H9 (cell line): ENCODE measurements at regions not wholly inside any gene's neighbourhood (a gene's known extent, or its start where the extent isn't known, plus 50 kb on each side); places are given as distances from the start of the nearest gene placed in this dataset.

Experiments
- DNase-seq: peaks from one replicate; pipeline ENCODE4 v3.0.0-alpha.2; 2017
- H2AFZ ChIP-seq: one replicate; pipeline ENCODE4 v1.6.1; 2013; ENCODE audit warnings: mild to moderate bottlenecking, low read length, control low read depth, moderate library complexity
- H2AK5ac ChIP-seq: 2 replicates; pipeline ENCODE4 v1.6.1; 2013; ENCODE audit warnings: low read length, control low read depth, mixed read lengths; ENCODE audit not compliant: insufficient read length
- H2BK120ac ChIP-seq: one replicate; pipeline ENCODE4 v1.6.1; 2013; ENCODE audit warnings: low read depth, mild to moderate bottlenecking, low read length, control low read depth, inconsistent platforms; ENCODE audit not compliant: poor library complexity, severe bottlenecking
- H2BK12ac ChIP-seq: 2 replicates; pipeline ENCODE4 v1.6.1; 2013; ENCODE audit warnings: low read length, control low read depth, mixed read lengths, low read depth; ENCODE audit not compliant: insufficient read length
- H2BK15ac ChIP-seq: 2 replicates; pipeline ENCODE4 v1.6.1; 2013; ENCODE audit warnings: low read depth, low read length, control low read depth
- H2BK20ac ChIP-seq: one replicate; pipeline ENCODE4 v1.6.1; 2013; ENCODE audit warnings: low read depth, mild to moderate bottlenecking, low read length, control low read depth, inconsistent platforms; ENCODE audit not compliant: poor library complexity, severe bottlenecking
- H2BK5ac ChIP-seq: 2 replicates; pipeline ENCODE4 v1.6.1; 2013; ENCODE audit warnings: low read length, control low read depth, mixed read lengths; ENCODE audit not compliant: insufficient read length
- H3K14ac ChIP-seq: 2 replicates; pipeline ENCODE4 v1.6.1; 2013; ENCODE audit warnings: low read length, control low read depth; ENCODE audit not compliant: insufficient read depth
- H3K18ac ChIP-seq: 2 replicates; pipeline ENCODE4 v1.6.1; 2013; ENCODE audit warnings: low read depth, mild to moderate bottlenecking, mixed read lengths, low read length, control low read depth; ENCODE audit not compliant: insufficient read length
- H3K23ac ChIP-seq: 2 replicates; pipeline ENCODE4 v1.6.1; 2013; ENCODE audit warnings: low read length, control low read depth, mixed read lengths, low read depth; ENCODE audit not compliant: insufficient read length
- H3K23me2 ChIP-seq: 2 replicates; pipeline ENCODE4 v1.6.1; 2013; ENCODE audit warnings: low read depth, mild to moderate bottlenecking, mixed read lengths, low read length, control low read depth; ENCODE audit not compliant: insufficient read length, poor library complexity, severe bottlenecking
- H3K27ac ChIP-seq: 2 replicates; pipeline ENCODE4 v1.5.1; 2013; ENCODE audit warnings: low read length, control low read depth, mixed read lengths, low read depth; ENCODE audit not compliant: insufficient read length
- H3K27me3 ChIP-seq: 2 replicates; pipeline ENCODE4 v1.6.1; 2013; ENCODE audit warnings: low read length, control low read depth, inconsistent platforms; ENCODE audit not compliant: insufficient read depth
- H3K4ac ChIP-seq: 2 replicates; pipeline ENCODE4 v1.6.1; 2013; ENCODE audit warnings: low read depth, mild to moderate bottlenecking, control low read depth, inconsistent platforms, low read length, moderate library complexity
- H3K4me1 ChIP-seq: 2 replicates; pipeline ENCODE4 v1.6.1; 2013; ENCODE audit warnings: low read length, control low read depth, inconsistent platforms; ENCODE audit not compliant: insufficient read depth
- H3K4me2 ChIP-seq: 2 replicates; pipeline ENCODE4 v1.6.1; 2013; ENCODE audit warnings: low read length, control low read depth, mixed read lengths; ENCODE audit not compliant: insufficient read length, insufficient read depth
- H3K56ac ChIP-seq: 2 replicates; pipeline ENCODE4 v1.6.1; 2013; ENCODE audit warnings: low read depth, mild to moderate bottlenecking, mixed read lengths, low read length, control low read depth; ENCODE audit not compliant: insufficient read length
- H3K79me1 ChIP-seq: 2 replicates; pipeline ENCODE4 v1.6.1; 2013; ENCODE audit warnings: low read depth, mild to moderate bottlenecking, moderate library complexity, low read length, control low read depth, inconsistent platforms; ENCODE audit not compliant: insufficient read depth, poor library complexity, severe bottlenecking
- H3K79me2 ChIP-seq: 2 replicates; pipeline ENCODE4 v1.6.1; 2013; ENCODE audit warnings: low read length, control low read depth, inconsistent platforms; ENCODE audit not compliant: insufficient read depth
- H3K9ac ChIP-seq: 2 replicates; pipeline ENCODE4 v1.6.1; 2013; ENCODE audit warnings: low read length, control low read depth, mixed read lengths; ENCODE audit not compliant: insufficient read length; ENCODE audit errors: extremely low read depth
- H3K9me3 ChIP-seq: one replicate; pipeline ENCODE4 v1.6.1; 2013; ENCODE audit warnings: low read depth, low read length, inconsistent platforms; ENCODE audit not compliant: control insufficient read depth
- H3T11ph ChIP-seq: one replicate; pipeline ENCODE4 v1.6.1; 2013; ENCODE audit warnings: mild to moderate bottlenecking, low read length, control low read depth, inconsistent platforms
- H4K20me1 ChIP-seq: one replicate; pipeline ENCODE4 v1.6.1; 2013; ENCODE audit not compliant: control insufficient read depth, insufficient read length, insufficient read depth
- H4K5ac ChIP-seq: 2 replicates; pipeline ENCODE4 v1.6.1; 2013; ENCODE audit warnings: low read depth, mild to moderate bottlenecking, mixed read lengths, low read length, control low read depth; ENCODE audit not compliant: insufficient read length
- H4K8ac ChIP-seq: replicated peaks from 2 replicates; pipeline ENCODE4 v1.6.1; 2013; ENCODE audit warnings: low read length, control low read depth, mixed read lengths, low read depth; ENCODE audit not compliant: insufficient read length
- H4K91ac ChIP-seq: 2 replicates; pipeline ENCODE4 v1.6.1; 2013; ENCODE audit warnings: low read depth, mild to moderate bottlenecking, moderate library complexity, mixed read lengths, low read length, control low read depth; ENCODE audit not compliant: insufficient read length
- H3K27ac Mint-ChIP-seq, 3 experiments: 2 replicates in 2 of 3; 3 replicates in 1 of 3; pipeline ENCODE4 v1.8.0; 2020 to 2021; ENCODE audit warnings: mixed read lengths in 3 of 3, mild to moderate bottlenecking in 1 of 3, moderate library complexity in 1 of 3
- H3K27me3 Mint-ChIP-seq: 2 replicates; pipeline ENCODE4 v1.8.0; 2021; ENCODE audit warnings: low read depth, mild to moderate bottlenecking, moderate library complexity, mixed read lengths
- H3K36me3 Mint-ChIP-seq, 3 experiments: 2 replicates in 2 of 3; 3 replicates in 1 of 3; pipeline ENCODE4 v1.8.0; 2020 to 2021; ENCODE audit warnings: low read depth in 3 of 3, mixed read lengths in 3 of 3; ENCODE audit not compliant: insufficient read depth in 1 of 3
- H3K4me1 Mint-ChIP-seq, 2 experiments: 2 replicates each; pipeline ENCODE4 v1.8.0; 2020; ENCODE audit warnings: mixed read lengths in 2 of 2
- H3K4me3 Mint-ChIP-seq, 2 experiments: 2 replicates in 1 of 2; 3 replicates in 1 of 2; pipeline ENCODE4 v1.8.0; 2020 to 2021; ENCODE audit warnings: mild to moderate bottlenecking in 2 of 2, mixed read lengths in 2 of 2, moderate library complexity in 1 of 2
- H3K9me3 Mint-ChIP-seq, 2 experiments: 2 replicates in 1 of 2; 3 replicates in 1 of 2; pipeline ENCODE4 v1.8.0; 2020; ENCODE audit warnings: mild to moderate bottlenecking in 2 of 2, mixed read lengths in 2 of 2, moderate library complexity in 1 of 2
- CTCF ChIP-seq: fragments of 200-600 bp; sonication (generic); conservative IDR thresholded peaks from 3 replicates; pipeline ENCODE4 v1.8.0; 2021; ENCODE audit warnings: antibody characterized with exemption, mild to moderate bottlenecking
- WGBS: extraction: QIAGEN DNeasy Blood & Tissue Kit; methylation state at CpG from one replicate; pipeline ENCODE4 v1.1.7; 2013; ENCODE audit warnings: missing lambda C conversion rate, low lambda C conversion rate, mixed read lengths; ENCODE audit not compliant: insufficient read length; ENCODE audit errors: extremely low coverage; 5-methylcytosine and 5-hydroxymethylcytosine counted together

DNA sequence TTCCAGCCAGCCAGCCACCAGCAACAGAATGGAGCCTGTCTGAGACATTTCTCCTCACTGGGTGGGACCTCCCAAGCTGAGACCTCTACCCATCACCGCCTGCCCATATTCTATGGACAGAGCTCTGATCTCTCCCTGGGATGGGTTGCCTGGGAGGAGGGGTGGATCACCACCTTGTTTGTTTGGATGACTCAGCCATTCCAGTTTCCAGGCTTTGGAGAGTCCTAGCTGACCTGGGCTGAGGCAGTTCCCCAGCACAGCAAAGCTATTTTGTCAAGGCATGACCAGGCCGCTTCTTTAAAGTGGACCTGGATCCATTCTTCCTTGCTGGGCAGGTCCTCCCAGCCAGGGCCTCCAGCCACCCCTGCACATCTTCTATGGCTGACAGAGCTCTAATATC is 982.3 kb downstream of the DNAJB9 start:
- Histone ChIP-seq H4K20me1 (no peaks in the 10 kb centered on the region), H3K9me3 (no peaks in the 10 kb centered on the region), H2BK12ac (no peak overlapping the region), H2BK120ac (no peak overlapping the region), H3K14ac (peak overlapping the region; percentile 14; the same call in 1 of the 2 replicates), H3K56ac (no peak overlapping the region), H2AFZ (no peak overlapping the region), H3K23ac (no peak overlapping the region), H3K79me1 (no peaks in the 10 kb centered on the region), H3K18ac (no peak overlapping the region), H3K27me3 (no peaks in the 10 kb centered on the region), H3K4me1 (peaks cover 3% of the 10 kb centered on the region), H2BK5ac (no peak overlapping the region), H4K91ac (no peak overlapping the region), H4K5ac (no peak overlapping the region), H3K4me2 (no peak overlapping the region), H3K79me2 (no peaks in the 10 kb centered on the region), H3K23me2 (no peaks in the 10 kb centered on the region), H3K9ac (no peak overlapping the region), H3T11ph (no peak overlapping the region), H3K4ac (no peak overlapping the region), H3K27ac (no peak overlapping the region), H4K8ac (no peak overlapping the region), H2BK20ac (no peak overlapping the region), H2BK15ac (no peak overlapping the region), H2AK5ac (no peak overlapping the region)
- H3K27ac Mint-ChIP-seq, result peak overlapping the region in 1 of 3 experiments; percentile 32; a peak in 2 of 7 replicates
- H3K9me3 Mint-ChIP-seq, result peaks cover 9 to 12% of the 10 kb centered on the region in 2 experiments
- TF ChIP-seq CTCF, result no peak
- WGBS, result no CpG with 5 or more reads among the region's 2 CpGs
- DNase-seq, result no peak
- H3K4me1 Mint-ChIP-seq, result peaks cover 7 to 11% of the 10 kb centered on the region in 2 experiments
- H3K4me3 Mint-ChIP-seq, result no peak overlapping the region
- no peaks in the 10 kb centered on the region for H3K27me3 Mint-ChIP-seq
- peaks cover 7 to 32% (median 14%) of the 10 kb centered on the region in 3 experiments; a peak in 5 of 7 replicates for H3K36me3 Mint-ChIP-seq
